Mammary epithelial cell (primary cell): ENCODE measurements at regions not wholly inside any gene's neighbourhood (a gene's known extent, or its start where the extent isn't known, plus 50 kb on each side); places are given as distances from the start of the nearest gene placed in this dataset.

ENCODE experiments used
- CTCF ChIP-seq, 2 donors: IDR thresholded peaks in 1 of 2; conservative IDR thresholded peaks in 1 of 2; 2 replicates each; pipeline ENCODE4 v1.5.1; 2011 to 2012; ENCODE audit warnings: inconsistent platforms in 2 of 2, low read length in 2 of 2, mild to moderate bottlenecking in 2 of 2, control low read depth in 1 of 2, low read depth in 1 of 2; ENCODE audit not compliant: insufficient read depth in 1 of 2; ENCODE audit errors: extremely low read depth in 1 of 2
- EZH2 ChIP-seq: IDR thresholded peaks from 2 replicates; pipeline ENCODE4 v1.6.1; 2012; ENCODE audit warnings: low read length, inconsistent platforms, borderline replicate concordance

GRCh38 chr9:124120272-124120671, 108.7 kb downstream of the LHX2 start:
- TF ChIP-seq CTCF (conservative IDR thresholded peaks at IDR 0.05 in 1 of 2, IDR thresholded peaks at IDR 0.05 in 1 of 2; ENCODE audit: extremely low read depth in 1 of 2, insufficient read depth in 1 of 2, low read depth in 1 of 2, low read length in 2 of 2): no peak
- TF ChIP-seq EZH2: no peak
